ENCODE measurements at regions not wholly inside any gene's neighbourhood (a gene's known extent, or its start where the extent isn't known, plus 50 kb on each side); places are given as distances from the start of the nearest gene placed in this dataset.
A peak's percentile ranks its signal among the peaks of the same experiment; 100 is the strongest.

DNA sequence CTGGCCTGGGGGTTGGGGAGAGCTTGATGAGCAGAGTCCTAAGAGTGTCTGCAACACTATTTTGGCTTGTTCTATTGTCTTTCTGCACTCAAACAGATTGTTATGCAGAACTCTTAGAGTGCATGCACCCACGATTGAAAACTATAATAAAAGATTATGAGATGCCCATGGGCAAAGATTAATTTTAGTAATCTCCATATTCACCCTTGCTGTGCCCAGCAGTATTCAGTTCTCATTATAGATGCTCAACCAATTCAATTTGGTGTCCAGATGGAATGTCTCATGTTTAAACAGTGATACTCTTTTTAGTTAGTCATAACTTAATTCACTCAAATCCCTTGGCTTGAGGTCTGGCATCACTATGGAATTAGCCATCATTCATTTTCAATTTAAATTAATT, 952.5 kb downstream of the CDH8 start:
- in situ Hi-C loops (cut with HindIII; ENCODE audit: low pct_unique_long_range_greater_than_20kb, low sequenced_read_pairs) = no loop called here
- no peak for TF ChIP-seq JUND (IDR thresholded peaks at IDR 0.05; ENCODE audit: low read depth)
- no peak for DNase-seq (ENCODE audit: low read depth in 1 of 2, low spot score in 1 of 2)

DNA sequence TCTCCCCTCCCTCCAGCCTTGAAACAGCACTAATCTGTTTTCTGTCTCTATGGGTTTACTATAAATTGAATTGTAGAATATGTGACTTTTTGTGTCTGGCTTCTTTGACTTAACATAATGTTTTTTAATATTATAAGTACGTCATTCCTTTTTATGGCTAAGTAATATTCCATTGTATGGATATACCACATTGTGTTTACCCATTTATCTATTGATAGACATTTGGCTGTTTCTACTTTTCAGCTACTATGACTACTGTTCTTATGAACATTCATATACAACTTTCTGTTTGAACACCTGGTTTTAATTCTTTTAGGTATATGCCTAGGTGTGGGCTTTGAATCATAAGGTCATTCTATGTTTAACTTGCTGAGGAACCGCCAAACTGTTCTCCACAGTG, 961.9 kb downstream of the CDH8 start:
- no peak for DNase-seq (ENCODE audit: low read depth in 1 of 2, low spot score in 1 of 2)
- no peak for TF ChIP-seq JUND (IDR thresholded peaks at IDR 0.05; ENCODE audit: low read depth)
- in situ Hi-C loops (cut with HindIII; ENCODE audit: low pct_unique_long_range_greater_than_20kb, low sequenced_read_pairs) = no loop called here

DNA sequence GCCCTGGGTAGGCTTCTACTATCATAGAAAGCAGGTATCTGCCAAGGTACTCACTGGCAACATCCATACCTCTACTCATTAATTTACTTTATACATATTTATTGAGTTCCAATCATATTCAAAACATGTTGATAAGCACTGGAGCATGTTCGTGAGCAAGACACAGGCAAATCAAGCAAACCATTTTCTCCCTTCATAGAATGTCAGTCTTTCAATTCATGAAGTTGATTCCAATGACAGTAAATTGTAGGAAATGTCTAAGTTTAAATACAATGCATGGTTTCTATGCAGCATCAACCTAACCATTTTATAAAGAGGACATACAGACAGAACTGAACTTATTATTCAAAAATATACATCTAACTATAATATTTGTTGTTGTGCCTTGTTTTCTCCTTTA, 978.6 kb downstream of the CDH8 start:
- DNase-seq (ENCODE audit: low read depth in 1 of 2, low spot score in 1 of 2) = no peak
- in situ Hi-C loops (cut with HindIII; ENCODE audit: low pct_unique_long_range_greater_than_20kb, low sequenced_read_pairs) = no loop called here
- TF ChIP-seq JUND (IDR thresholded peaks at IDR 0.05; ENCODE audit: low read depth) = no peak

- no peak for TF ChIP-seq JUND (IDR thresholded peaks at IDR 0.05; ENCODE audit: low read depth)
- DNase-seq (ENCODE audit: low read depth in 1 of 2, low spot score in 1 of 2) = no peak
- in situ Hi-C loops (cut with HindIII; ENCODE audit: low pct_unique_long_range_greater_than_20kb, low sequenced_read_pairs) = no loop called here
Measured at GRCh38 chr16:61050547-61050946, 985.7 kb downstream of the CDH8 start.

GRCh38 chr16:61045931-61046330, 990.3 kb downstream of the CDH8 start:
- no peak for TF ChIP-seq JUND (IDR thresholded peaks at IDR 0.05; ENCODE audit: low read depth)
- no peak for DNase-seq (ENCODE audit: low read depth in 1 of 2, low spot score in 1 of 2)
- in situ Hi-C loops (cut with HindIII; ENCODE audit: low pct_unique_long_range_greater_than_20kb, low sequenced_read_pairs) = no loop called here

DNA sequence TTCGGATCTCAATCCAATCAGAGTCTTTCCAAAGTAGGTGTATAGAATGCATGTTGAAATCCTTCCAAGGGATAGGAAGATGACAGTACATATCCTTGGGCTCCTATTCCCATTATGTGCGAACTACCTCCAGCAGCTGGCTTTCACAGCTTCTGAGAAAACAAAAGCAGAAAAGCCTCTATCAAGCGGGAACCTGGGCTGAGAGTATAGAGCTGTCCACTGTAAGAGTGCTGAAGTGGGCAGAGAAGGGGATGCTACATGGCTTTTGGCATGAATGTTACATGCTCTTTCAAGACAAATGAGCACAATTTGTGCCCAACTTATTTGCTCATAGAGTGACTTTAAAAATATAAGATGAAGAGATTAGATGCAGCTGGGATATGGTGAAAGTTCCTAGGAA, 993.5 kb downstream of the CDH8 start:
- in situ Hi-C loops (cut with HindIII; ENCODE audit: low pct_unique_long_range_greater_than_20kb, low sequenced_read_pairs) = no loop called here
- DNase-seq (ENCODE audit: low read depth in 1 of 2, low spot score in 1 of 2) = peak in 1 of 2 experiments; percentile 19
- no peak for TF ChIP-seq JUND (IDR thresholded peaks at IDR 0.05; ENCODE audit: low read depth)

- in situ Hi-C loops (cut with HindIII; ENCODE audit: low pct_unique_long_range_greater_than_20kb, low sequenced_read_pairs) = no loop called here
- no peak for TF ChIP-seq JUND (IDR thresholded peaks at IDR 0.05; ENCODE audit: low read depth)
- DNase-seq (ENCODE audit: low read depth in 1 of 2, low spot score in 1 of 2) = no peak
Measured at GRCh38 chr16:61030616-61031015, 1005.6 kb downstream of the CDH8 start.

DNA sequence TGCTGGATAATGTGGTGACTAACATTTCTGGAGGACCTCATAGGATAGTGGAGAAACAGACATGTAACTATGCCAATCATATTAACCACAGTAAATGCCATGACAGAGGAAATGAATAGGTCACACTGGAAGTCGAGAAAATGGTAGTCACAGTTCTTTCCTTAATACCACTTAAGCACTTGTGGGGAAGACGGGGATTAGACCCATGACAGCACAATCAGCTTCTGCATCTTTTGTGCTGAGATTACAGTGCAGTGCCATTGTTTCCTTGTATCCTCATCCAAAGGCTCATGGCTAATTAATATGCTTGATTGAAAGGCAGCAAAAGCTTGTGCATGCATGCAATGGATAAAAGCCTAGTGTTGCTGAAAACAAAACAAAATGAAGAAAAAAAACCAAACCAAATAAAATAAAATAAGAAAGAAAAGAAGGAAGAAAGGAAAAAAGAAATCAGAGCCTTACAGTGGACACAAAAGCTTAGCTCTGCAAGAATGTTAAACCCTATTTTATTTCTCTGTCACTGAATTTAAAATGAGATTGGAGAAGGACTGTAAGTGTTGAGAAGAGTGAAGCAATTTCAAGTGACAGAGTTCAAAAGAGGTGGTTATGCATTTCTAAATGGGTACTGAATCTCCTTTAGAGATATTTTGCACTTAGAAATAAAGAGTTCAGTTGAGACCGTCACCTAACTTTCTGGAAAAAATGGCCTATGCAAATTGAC, 1011.9 kb downstream of the CDH8 start:
- DNase-seq (ENCODE audit: low read depth in 1 of 2, low spot score in 1 of 2) = no peak
- no peak for TF ChIP-seq JUND (IDR thresholded peaks at IDR 0.05; ENCODE audit: low read depth)
- in situ Hi-C loops (cut with HindIII; ENCODE audit: low pct_unique_long_range_greater_than_20kb, low sequenced_read_pairs) = no loop called here

GRCh38 chr16:61014869-61015268, 1021.4 kb downstream of the CDH8 start:
- TF ChIP-seq JUND (IDR thresholded peaks at IDR 0.05; ENCODE audit: low read depth) = no peak
- in situ Hi-C loops (cut with HindIII; ENCODE audit: low pct_unique_long_range_greater_than_20kb, low sequenced_read_pairs) = no loop called here
- no peak for DNase-seq (ENCODE audit: low read depth in 1 of 2, low spot score in 1 of 2)

- no peak for TF ChIP-seq JUND (IDR thresholded peaks at IDR 0.05; ENCODE audit: low read depth)
- in situ Hi-C loops (cut with HindIII; ENCODE audit: low pct_unique_long_range_greater_than_20kb, low sequenced_read_pairs) = no loop called here
- peak in 1 of 2 experiments; percentile 15 for DNase-seq (ENCODE audit: low read depth in 1 of 2, low spot score in 1 of 2)
Measured at GRCh38 chr16:61007694-61008093, 1028.5 kb downstream of the CDH8 start.

- DNase-seq (ENCODE audit: low read depth in 1 of 2, low spot score in 1 of 2) = no peak
- in situ Hi-C loops (cut with HindIII; ENCODE audit: low pct_unique_long_range_greater_than_20kb, low sequenced_read_pairs) = no loop called here
- TF ChIP-seq JUND (IDR thresholded peaks at IDR 0.05; ENCODE audit: low read depth) = no peak
Measured at GRCh38 chr16:61005952-61006351, 1030.3 kb downstream of the CDH8 start.

DNA sequence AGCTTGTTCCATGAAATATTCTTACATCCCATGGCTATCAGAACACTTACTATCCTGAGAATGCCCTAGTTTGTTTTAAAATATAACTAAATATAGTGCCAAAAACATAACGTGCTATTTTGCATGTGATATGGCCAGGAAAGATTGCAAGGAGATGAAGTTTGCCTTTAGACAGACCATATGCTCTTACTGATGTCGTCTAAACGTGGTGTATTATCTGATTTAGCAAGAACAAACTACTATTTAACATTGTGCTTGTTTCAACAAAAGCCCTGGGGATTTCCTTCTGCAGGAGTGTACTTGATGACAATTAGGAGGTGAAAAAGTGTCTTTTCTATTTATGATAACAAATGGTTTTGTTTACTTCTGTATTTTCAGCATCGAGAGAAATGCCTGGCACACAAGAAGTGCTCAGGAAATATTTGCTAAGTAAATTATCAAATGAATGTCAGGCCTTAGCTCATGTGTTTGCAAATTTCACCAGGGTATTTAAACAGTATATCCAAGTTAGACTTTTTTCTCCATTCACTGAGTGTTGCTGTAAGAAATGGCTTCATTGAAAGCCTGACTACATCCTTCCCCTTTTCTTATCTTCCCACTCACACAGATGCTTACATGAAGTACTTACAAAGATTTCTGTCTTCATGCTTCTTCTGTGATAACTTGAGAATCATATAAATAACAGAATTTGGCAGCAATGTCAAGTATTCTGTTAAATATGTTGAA, 1033.6 kb downstream of the CDH8 start:
- DNase-seq (ENCODE audit: low read depth in 1 of 2, low spot score in 1 of 2) = no peak
- in situ Hi-C loops (cut with HindIII; ENCODE audit: low pct_unique_long_range_greater_than_20kb, low sequenced_read_pairs) = no loop called here
- TF ChIP-seq JUND (IDR thresholded peaks at IDR 0.05; ENCODE audit: low read depth) = no peak

DNA sequence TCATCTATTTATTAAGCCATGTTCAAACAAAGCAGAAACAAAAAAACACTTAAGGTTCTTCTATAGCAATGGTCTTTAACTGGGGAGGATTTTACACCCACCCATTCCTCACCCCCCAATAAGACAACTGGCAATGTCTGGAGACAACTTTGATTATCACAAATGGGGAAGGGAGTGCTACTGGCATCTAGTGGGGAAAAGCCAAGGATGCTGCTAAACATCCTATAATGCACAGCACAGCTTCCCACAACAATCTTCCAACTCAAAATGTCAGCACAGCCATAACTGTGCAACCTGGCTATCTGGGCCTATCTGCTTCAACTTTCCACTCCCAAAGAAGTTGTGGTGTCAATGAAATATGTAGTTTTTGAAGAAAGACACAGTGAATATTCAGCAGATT, 1044.4 kb downstream of the CDH8 start:
- TF ChIP-seq JUND (IDR thresholded peaks at IDR 0.05; ENCODE audit: low read depth) = no peak
- DNase-seq (ENCODE audit: low read depth in 1 of 2, low spot score in 1 of 2) = no peak
- in situ Hi-C loops (cut with HindIII; ENCODE audit: low pct_unique_long_range_greater_than_20kb, low sequenced_read_pairs) = no loop called here
